ENCODE measurements at regions not wholly inside any gene's neighbourhood (a gene's known extent, or its start where the extent isn't known, plus 50 kb on each side); places are given as distances from the start of the nearest gene placed in this dataset.
"Not testable (repeated sequence)": the region's sequence is repeated elsewhere in the genome, so short reads cannot be mapped to it uniquely, and the experiment has no call there.

DNA sequence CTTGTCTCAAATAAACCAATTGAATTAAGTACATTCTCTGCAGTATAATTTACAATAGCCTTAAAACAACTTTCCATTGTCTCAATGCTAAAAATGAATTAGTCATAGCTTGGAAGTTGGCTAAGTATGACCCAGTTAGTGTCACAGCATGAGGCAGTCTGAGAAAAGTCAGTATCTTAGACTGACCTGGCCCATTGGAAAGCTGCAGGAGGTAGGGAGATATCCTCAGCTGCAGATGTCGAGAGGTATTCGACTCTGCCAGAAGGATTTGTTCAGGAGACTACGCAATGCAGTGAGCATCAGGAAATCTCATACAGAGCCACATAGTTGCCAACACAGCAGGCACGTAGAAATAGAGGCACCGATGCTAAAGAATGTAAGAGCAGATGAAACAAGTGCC lies 350.9 kb upstream of the NRSN1 start:
- H3K27me3 ChIP-seq, result no peaks in the 10 kb centered on the region
- no peak for DNase-seq (ENCODE audit: low spot score in 2 of 2)
- 78% methylated on average over 5 of the region's 5 CpGs for WGBS
- no peaks in the 10 kb centered on the region for H3K4me1 ChIP-seq
- no peak overlapping the region for H3K27ac ChIP-seq
- H3K36me3 ChIP-seq, result no peaks in the 10 kb centered on the region
- no peak overlapping the region for H3K4me3 ChIP-seq
- H3K9me3 ChIP-seq, result no peaks in the 10 kb centered on the region
- TF ChIP-seq EP300 (IDR thresholded peaks at IDR 0.05) (no peak), POLR2A (IDR thresholded peaks at IDR 0.05) (no peak), POLR2AphosphoS5 (IDR thresholded peaks at IDR 0.05) (no peak)
- TF ChIP-seq, protein P1, sequence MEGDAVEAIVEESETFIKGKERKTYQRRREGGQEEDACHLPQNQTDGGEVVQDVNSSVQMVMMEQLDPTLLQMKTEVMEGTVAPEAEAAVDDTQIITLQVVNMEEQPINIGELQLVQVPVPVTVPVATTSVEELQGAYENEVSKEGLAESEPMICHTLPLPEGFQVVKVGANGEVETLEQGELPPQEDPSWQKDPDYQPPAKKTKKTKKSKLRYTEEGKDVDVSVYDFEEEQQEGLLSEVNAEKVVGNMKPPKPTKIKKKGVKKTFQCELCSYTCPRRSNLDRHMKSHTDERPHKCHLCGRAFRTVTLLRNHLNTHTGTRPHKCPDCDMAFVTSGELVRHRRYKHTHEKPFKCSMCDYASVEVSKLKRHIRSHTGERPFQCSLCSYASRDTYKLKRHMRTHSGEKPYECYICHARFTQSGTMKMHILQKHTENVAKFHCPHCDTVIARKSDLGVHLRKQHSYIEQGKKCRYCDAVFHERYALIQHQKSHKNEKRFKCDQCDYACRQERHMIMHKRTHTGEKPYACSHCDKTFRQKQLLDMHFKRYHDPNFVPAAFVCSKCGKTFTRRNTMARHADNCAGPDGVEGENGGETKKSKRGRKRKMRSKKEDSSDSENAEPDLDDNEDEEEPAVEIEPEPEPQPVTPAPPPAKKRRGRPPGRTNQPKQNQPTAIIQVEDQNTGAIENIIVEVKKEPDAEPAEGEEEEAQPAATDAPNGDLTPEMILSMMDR (IDR thresholded peaks at IDR 0.05), result no peak

DNA sequence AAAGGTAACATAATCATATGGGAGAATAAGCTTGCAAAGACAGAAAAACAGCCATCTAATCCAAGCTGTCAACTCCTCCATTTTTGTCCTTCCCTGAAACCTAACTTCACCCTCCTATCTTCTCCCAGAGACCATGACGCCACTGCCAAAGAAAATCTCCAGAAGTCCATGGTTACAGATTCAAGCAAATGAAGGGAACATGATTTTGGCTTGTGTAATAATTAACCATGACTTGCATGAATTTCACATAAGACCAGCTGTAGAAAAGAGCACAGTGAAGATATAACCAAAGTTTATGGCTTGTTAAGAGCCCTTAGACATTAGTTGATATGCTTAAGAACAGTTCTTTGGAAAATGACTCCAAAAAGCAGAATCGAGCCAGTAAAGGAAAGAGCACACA lies 342.1 kb upstream of the NRSN1 start:
- no peak for DNase-seq (ENCODE audit: low spot score in 2 of 2)
- TF ChIP-seq, protein P1 (IDR thresholded peaks at IDR 0.05), result no peak
- Histone ChIP-seq H3K9me3 (no peaks in the 10 kb centered on the region), H3K27me3 (no peaks in the 10 kb centered on the region), H3K4me3 (no peak overlapping the region), H3K36me3 (no peaks in the 10 kb centered on the region), H3K4me1 (peaks cover 3% of the 10 kb centered on the region), H3K27ac (no peak overlapping the region)
- 53% methylated on average over 2 of the region's 2 CpGs for WGBS

DNA sequence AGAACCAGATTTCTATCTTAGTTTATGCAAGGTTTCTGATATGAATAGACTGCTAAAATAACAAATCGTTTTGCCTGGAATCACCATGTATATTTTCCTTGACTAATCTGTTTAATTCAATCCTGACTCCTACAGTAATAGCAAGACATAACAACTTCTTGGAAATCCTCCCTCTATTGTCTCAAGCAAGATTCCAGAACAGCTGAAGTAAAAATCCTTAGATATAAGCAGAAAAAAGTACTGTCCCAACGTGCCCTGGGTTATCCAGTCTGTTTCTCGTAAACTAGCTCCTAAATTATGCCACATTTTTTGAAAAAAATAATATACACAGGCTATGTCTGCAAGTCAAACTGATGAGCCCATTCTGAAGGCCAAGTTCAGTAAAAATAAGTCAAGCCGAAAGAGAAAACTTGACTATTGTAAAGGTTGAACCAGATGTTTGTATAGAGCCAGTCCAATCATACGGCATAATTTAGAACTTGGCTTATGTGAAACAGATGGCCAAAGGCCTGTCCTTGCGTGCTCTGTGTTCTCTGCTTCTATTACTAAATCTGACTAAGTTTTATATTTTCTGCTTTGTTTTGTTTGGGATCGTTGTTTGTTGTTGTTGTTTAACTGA lies 341.6 kb upstream of the NRSN1 start:
- Histone ChIP-seq H3K27me3 (no peaks in the 10 kb centered on the region), H3K4me1 (peaks cover 3% of the 10 kb centered on the region), H3K36me3 (no peaks in the 10 kb centered on the region), H3K4me3 (no peak overlapping the region), H3K9me3 (no peaks in the 10 kb centered on the region), H3K27ac (no peak overlapping the region)
- TF ChIP-seq POLR2AphosphoS5 (IDR thresholded peaks at IDR 0.05) (no peak), EP300 (IDR thresholded peaks at IDR 0.05) (no peak), POLR2A (IDR thresholded peaks at IDR 0.05) (no peak)
- TF ChIP-seq, protein P1 (IDR thresholded peaks at IDR 0.05), result no peak
- no peak for DNase-seq (ENCODE audit: low spot score in 2 of 2)
- 43% methylated on average over 7 of the region's 7 CpGs for WGBS

DNA sequence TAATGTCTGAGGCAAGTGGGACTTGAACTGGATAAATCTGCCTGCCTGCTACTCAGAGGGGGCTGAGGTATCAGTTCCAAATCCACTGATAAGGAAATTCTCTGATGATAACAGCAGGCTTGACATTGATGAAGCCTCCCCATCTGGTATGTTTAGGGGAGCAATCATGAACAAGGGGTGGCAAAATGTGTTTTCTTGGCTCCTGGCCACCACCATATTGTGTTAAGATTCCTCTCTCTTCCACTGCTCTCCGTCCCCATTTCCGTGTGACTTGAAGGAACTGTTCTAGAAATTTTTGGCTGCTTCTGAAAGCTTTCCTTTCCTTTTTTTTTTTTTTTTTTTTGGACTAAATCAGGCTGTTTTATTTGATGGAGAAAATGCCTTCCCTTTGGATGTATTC lies 335.3 kb upstream of the NRSN1 start:
- Histone ChIP-seq H3K27ac (no peak overlapping the region), H3K36me3 (no peaks in the 10 kb centered on the region), H3K4me3 (no peak overlapping the region), H3K27me3 (no peaks in the 10 kb centered on the region), H3K9me3 (no peaks in the 10 kb centered on the region), H3K4me1 (no peaks in the 10 kb centered on the region)
- TF ChIP-seq POLR2A (IDR thresholded peaks at IDR 0.05) (no peak), POLR2AphosphoS5 (IDR thresholded peaks at IDR 0.05) (no peak), EP300 (IDR thresholded peaks at IDR 0.05) (no peak)
- TF ChIP-seq, protein P1 (IDR thresholded peaks at IDR 0.05), result no peak
- 56% methylated on average over 2 of the region's 2 CpGs for WGBS
- no peak for DNase-seq (ENCODE audit: low spot score in 2 of 2)

DNA sequence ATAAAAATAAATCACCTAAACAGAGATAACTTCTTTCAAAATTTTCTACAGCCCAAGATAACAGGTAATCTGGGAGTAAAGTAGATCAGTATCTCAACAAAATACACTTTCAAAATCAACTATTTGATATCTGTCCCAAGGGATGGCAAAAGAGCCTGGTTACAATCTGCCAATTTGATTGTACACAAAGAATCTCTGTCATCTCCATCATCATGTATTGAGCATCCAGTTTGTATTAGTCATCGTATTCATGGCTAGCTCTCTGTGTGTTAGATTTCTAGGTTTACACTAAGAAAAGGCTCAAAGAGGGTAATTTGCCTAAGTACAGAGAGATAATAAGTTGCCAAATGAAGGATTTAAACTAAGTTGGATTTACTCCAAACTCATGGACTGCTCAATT lies 329.0 kb upstream of the NRSN1 start:
- no peak for DNase-seq (ENCODE audit: low spot score in 2 of 2)

GRCh38 chr6:23804289-23804688 lies 321.7 kb upstream of the NRSN1 start:
- not testable (repeated sequence) for H3K27me3 ChIP-seq; H3K4me3 ChIP-seq; H3K9me3 ChIP-seq; H3K36me3 ChIP-seq; H3K4me1 ChIP-seq; DNase-seq (ENCODE audit: low spot score in 2 of 2); H3K27ac ChIP-seq
- WGBS, result 83% methylated on average over 15 of the region's 15 CpGs

More for the DNA sequence above, 329.0 kb upstream of the NRSN1 start:
- TF ChIP-seq POLR2AphosphoS5 (IDR thresholded peaks at IDR 0.05) (no peak), EP300 (IDR thresholded peaks at IDR 0.05) (no peak), POLR2A (IDR thresholded peaks at IDR 0.05) (no peak)
- TF ChIP-seq, protein P1 (IDR thresholded peaks at IDR 0.05), result no peak
- Histone ChIP-seq H3K4me3 (no peak overlapping the region), H3K36me3 (no peaks in the 10 kb centered on the region), H3K9me3 (no peaks in the 10 kb centered on the region), H3K27me3 (no peaks in the 10 kb centered on the region), H3K4me1 (no peaks in the 10 kb centered on the region), H3K27ac (no peak overlapping the region)
- 76% methylated on average over 1 of the region's 1 CpG for WGBS

GRCh38 chr6:23821141-23821540 lies 304.9 kb upstream of the NRSN1 start:
- WGBS, result 89% methylated on average over 5 of the region's 5 CpGs
- not testable (repeated sequence) for H3K36me3 ChIP-seq; DNase-seq (ENCODE audit: low spot score in 2 of 2)

More at GRCh38 chr6:23821141-23821540, 304.9 kb upstream of the NRSN1 start:
- H3K4me1 ChIP-seq, H3K27ac ChIP-seq, H3K4me3 ChIP-seq, H3K9me3 ChIP-seq, H3K27me3 ChIP-seq: not testable (repeated sequence)
